ENCODE measurements at regions not wholly inside any gene's neighbourhood (a gene's known extent, or its start where the extent isn't known, plus 50 kb on each side); places are given as distances from the start of the nearest gene placed in this dataset.
"Not testable (repeated sequence)": the region's sequence is repeated elsewhere in the genome, so short reads cannot be mapped to it uniquely, and the experiment has no call there.

DNA sequence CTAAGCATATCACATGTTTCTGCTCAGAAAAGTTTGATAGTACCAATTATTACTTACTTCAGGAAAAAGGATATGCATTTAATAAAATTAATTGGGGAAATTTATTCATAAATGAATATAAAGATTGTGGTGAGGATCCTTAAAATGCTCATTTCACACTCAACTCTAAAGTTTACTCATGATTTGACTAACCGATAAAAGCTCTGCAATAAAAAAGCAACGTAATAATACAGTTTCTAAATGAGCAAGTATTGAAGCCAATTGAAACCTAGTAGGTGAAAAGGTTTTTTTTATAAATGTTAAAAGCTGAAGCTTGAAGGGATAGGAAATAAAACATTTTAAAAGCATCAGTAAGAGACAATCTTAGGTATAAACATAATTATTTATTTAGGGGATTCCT is 308.3 kb upstream of the STEAP1 start:
- TF ChIP-seq, protein P1, sequence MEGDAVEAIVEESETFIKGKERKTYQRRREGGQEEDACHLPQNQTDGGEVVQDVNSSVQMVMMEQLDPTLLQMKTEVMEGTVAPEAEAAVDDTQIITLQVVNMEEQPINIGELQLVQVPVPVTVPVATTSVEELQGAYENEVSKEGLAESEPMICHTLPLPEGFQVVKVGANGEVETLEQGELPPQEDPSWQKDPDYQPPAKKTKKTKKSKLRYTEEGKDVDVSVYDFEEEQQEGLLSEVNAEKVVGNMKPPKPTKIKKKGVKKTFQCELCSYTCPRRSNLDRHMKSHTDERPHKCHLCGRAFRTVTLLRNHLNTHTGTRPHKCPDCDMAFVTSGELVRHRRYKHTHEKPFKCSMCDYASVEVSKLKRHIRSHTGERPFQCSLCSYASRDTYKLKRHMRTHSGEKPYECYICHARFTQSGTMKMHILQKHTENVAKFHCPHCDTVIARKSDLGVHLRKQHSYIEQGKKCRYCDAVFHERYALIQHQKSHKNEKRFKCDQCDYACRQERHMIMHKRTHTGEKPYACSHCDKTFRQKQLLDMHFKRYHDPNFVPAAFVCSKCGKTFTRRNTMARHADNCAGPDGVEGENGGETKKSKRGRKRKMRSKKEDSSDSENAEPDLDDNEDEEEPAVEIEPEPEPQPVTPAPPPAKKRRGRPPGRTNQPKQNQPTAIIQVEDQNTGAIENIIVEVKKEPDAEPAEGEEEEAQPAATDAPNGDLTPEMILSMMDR (IDR thresholded peaks at IDR 0.05; ENCODE audit: low read depth, low read length, missing control alignments), result no peak
- no peak overlapping the region for H3K4me3 ChIP-seq (ENCODE audit: low read depth, low read length)
- no peak for DNase-seq (ENCODE audit: low read depth)

DNA sequence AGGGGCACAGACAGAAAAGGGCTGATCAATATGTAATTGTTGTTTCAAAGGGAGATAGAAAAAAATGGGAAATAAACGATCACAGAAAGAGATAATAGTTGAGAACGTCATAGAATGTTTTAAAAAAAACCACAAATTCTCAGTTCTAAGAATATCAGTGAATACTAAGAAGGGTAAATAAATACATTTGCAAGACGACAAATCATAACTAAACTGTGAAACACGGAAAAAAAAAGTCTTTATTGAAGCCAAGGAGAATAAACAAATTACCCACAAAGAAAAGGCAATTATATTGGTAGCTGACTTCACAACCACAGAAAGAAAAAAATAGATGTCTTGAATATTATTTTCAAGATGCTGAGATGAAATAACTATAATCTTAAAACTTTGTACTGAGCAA is 305.2 kb upstream of the STEAP1 start:
- no peak overlapping the region for H3K4me3 ChIP-seq (ENCODE audit: low read depth, low read length)
- TF ChIP-seq, protein P1 (IDR thresholded peaks at IDR 0.05; ENCODE audit: low read depth, low read length, missing control alignments), result no peak
- DNase-seq (ENCODE audit: low read depth), result no peak

DNA sequence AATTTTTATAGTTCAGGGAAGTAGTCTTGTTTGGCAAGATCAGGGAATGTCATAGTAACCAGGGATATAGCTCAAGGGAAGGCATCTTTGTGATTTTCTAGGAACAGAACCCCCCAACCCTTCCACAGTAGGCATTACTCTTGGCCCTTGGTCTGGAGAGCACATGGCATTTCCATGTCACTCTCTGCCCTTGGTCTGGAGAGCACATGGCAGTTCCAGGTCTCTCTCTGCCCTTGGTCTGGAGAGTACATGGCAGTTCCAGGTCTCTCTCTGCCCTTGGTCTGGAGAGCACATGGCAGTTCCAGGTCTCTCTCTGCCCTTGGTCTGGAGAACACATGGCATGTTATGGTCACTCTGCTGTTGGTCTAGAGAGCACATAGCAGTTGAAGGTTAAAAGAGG is 297.2 kb upstream of the STEAP1 start:
- not testable (repeated sequence) for H3K4me3 ChIP-seq (ENCODE audit: low read depth, low read length); DNase-seq (ENCODE audit: low read depth)

DNA sequence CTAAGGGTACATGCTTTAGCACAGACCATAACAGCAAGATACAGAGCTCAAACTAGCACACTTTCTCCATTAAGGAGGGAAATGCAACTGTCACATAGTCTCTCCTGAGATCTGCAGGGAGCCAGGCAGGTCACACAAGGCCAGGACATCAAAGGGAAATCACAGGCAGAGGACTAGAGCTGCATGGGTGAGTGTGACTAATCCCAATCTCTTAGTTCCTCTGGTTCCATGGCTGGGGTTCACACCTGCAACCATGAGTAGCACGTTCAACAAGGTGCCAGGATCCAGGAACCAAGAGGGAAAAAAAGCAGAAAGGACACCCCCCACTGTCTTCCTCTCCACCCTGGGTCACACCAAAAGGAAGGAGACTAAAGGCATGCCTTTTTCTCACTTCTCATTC is 296.5 kb upstream of the STEAP1 start:
- TF ChIP-seq, protein P1 (IDR thresholded peaks at IDR 0.05; ENCODE audit: low read depth, low read length, missing control alignments), result no peak
- H3K4me3 ChIP-seq (ENCODE audit: low read depth, low read length), result no peak overlapping the region
- DNase-seq (ENCODE audit: low read depth), result no peak

DNA sequence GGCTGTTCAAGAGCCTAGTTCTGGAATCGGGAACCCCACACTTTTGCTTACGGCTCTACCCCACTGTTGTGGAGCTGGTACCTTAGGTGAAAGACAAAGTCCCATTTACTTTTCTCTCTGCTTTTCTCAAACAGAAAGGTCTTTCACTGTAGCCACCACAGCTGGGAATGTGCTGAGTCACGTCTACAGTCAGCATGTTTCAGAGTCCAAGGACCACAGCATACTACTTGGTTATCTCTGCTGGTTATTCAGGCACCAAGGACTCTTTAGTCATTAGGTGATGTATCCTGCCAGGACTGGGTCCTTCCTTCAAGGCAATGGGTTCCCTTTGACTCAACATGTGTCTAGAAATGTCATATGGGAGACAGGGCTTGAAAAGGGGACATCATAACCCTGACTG is 266.8 kb upstream of the STEAP1 start:
- no peak overlapping the region for H3K4me3 ChIP-seq (ENCODE audit: low read depth, low read length)
- TF ChIP-seq, protein P1 (IDR thresholded peaks at IDR 0.05; ENCODE audit: low read depth, low read length, missing control alignments), result no peak
- no peak for DNase-seq (ENCODE audit: low read depth)

GRCh38 chr7:89908736-89909135 is 245.5 kb upstream of the STEAP1 start:
- H3K4me3 ChIP-seq (ENCODE audit: low read depth, low read length), result no peak overlapping the region
- no peak for DNase-seq (ENCODE audit: low read depth)
- TF ChIP-seq, protein P1 (IDR thresholded peaks at IDR 0.05; ENCODE audit: low read depth, low read length, missing control alignments), result no peak

DNA sequence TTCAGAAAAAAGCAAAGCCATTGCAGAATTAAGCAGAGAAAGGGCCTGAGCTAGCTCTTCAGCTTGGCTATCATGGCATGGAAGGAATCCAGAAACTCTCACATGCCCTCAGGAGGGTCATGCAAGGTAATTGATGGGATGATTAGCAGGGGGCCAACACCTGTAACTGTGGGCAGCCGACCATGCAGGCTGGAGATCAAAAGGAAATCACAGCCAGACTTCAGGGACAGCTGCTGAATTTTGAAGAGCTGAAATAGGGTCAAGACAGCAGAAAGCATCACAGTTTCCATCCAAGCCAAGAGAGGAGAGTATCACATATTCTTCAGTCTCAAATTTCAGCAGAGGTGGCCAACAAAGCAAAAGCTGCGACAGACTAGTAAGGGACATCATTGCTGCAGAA is 239.6 kb upstream of the STEAP1 start:
- H3K4me3 ChIP-seq (ENCODE audit: low read depth, low read length), result no peak overlapping the region
- TF ChIP-seq, protein P1 (IDR thresholded peaks at IDR 0.05; ENCODE audit: low read depth, low read length, missing control alignments), result no peak
- no peak for DNase-seq (ENCODE audit: low read depth)

DNA sequence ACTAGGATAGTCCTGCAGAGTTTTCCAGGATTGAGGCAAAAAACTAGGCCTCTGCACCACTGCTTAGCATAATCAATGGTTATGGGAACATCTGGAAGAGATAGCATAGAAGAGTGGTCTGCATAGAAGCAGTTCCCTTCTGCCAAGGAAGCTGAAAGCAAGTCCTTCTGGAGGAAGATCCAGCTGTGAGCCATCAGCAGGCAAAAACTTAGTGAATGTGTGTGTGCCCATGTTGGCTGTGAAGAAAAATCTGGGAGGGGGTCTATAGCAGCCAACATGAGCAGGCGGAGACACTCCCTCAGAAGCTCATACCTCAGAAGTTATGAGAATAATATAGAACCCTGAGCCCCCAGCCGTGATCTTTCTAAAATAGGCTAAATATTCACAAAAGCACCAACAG is 228.1 kb upstream of the STEAP1 start:
- no peak for DNase-seq (ENCODE audit: low read depth)
- TF ChIP-seq, protein P1 (IDR thresholded peaks at IDR 0.05; ENCODE audit: low read depth, low read length, missing control alignments), result no peak
- no peak overlapping the region for H3K4me3 ChIP-seq (ENCODE audit: low read depth, low read length)

Measured in GM12864 (cell line).